Natural killer cell (primary cell): ENCODE measurements at regions not wholly inside any gene's neighbourhood (a gene's known extent, or its start where the extent isn't known, plus 50 kb on each side); places are given as distances from the start of the nearest gene placed in this dataset.

Experiments used
- ATAC-seq, 3 donors: fragments of 150-1000 bp in 2 of 3; fragments of 200-7000 bp in 1 of 3; cut with Tn5 transposase; 1 replicate in 1 of 3; 2 replicates in 2 of 3; pipeline ENCODE4 v1.10.0; 2021; ENCODE audit warnings: mild to moderate bottlenecking in 2 of 3, moderate library complexity in 2 of 3
- DNase-seq, 2 donors: peaks; one replicate each; pipeline versions ENCODE4 v3.0.0 to v3.0.0-alpha.2; 2013 to 2021; ENCODE audit warnings: mixed read lengths in 1 of 2
- H3K27ac ChIP-seq: one replicate; pipeline ENCODE4 v1.5.1; 2013; ENCODE audit warnings: mild to moderate bottlenecking, low read length
- H3K27me3 ChIP-seq: one replicate; pipeline ENCODE4 v1.6.1; 2013; ENCODE audit warnings: low read length; ENCODE audit not compliant: control insufficient read depth, insufficient read depth
- H3K36me3 ChIP-seq: one replicate; pipeline ENCODE4 v1.6.1; 2013; ENCODE audit warnings: low read length; ENCODE audit not compliant: control insufficient read depth, insufficient read depth
- H3K4me1 ChIP-seq: one replicate; pipeline ENCODE4 v1.6.1; 2013; ENCODE audit warnings: low read length; ENCODE audit not compliant: control insufficient read depth, insufficient read depth
- H3K4me3 ChIP-seq: one replicate; pipeline ENCODE4 v1.5.1; 2013; ENCODE audit warnings: low read length
- H3K9me3 ChIP-seq: one replicate; pipeline ENCODE4 v1.6.1; 2013; ENCODE audit warnings: low read length; ENCODE audit not compliant: control insufficient read depth, insufficient read depth
- H3K27ac Mint-ChIP-seq, 2 donors: one replicate each; pipeline ENCODE4 v1.8.0; 2022; ENCODE audit warnings: mild to moderate bottlenecking in 2 of 2, mixed read lengths in 2 of 2, moderate library complexity in 1 of 2
- H3K27me3 Mint-ChIP-seq, 2 donors: one replicate each; pipeline ENCODE4 v1.8.0; 2022; ENCODE audit warnings: low read depth in 2 of 2, mixed read lengths in 2 of 2
- H3K36me3 Mint-ChIP-seq: one replicate; pipeline ENCODE4 v1.8.0; 2022; ENCODE audit warnings: mixed read lengths
- H3K4me1 Mint-ChIP-seq, 2 donors: one replicate each; pipeline ENCODE4 v1.8.0; 2022; ENCODE audit warnings: mixed read lengths in 2 of 2
- H3K4me3 Mint-ChIP-seq: one replicate; pipeline ENCODE4 v1.8.0; 2022; ENCODE audit warnings: mild to moderate bottlenecking, moderate library complexity, mixed read lengths
- H3K9me3 Mint-ChIP-seq, 2 donors: one replicate each; pipeline ENCODE4 v1.8.0; 2022; ENCODE audit warnings: mixed read lengths in 2 of 2
- WGBS: methylation state at CpG from one replicate; pipeline ENCODE4 v1.1.7; 2013; ENCODE audit warnings: missing lambda C conversion rate; ENCODE audit not compliant: insufficient coverage; 5-methylcytosine and 5-hydroxymethylcytosine counted together
- intact Hi-C: fragments of 100-400 bp; cut with micrococcal nuclease; formaldehyde crosslinking; loops from one replicate; pipeline ENCODE4 v1.14.2; 2022
- TF ChIP-seq, protein P1 (sequence below): fragments of 200-600 bp; IDR thresholded peaks from one replicate; pipeline ENCODE4 v1.8.0; 2022; ENCODE audit warnings: antibody characterized with exemption

DNA sequence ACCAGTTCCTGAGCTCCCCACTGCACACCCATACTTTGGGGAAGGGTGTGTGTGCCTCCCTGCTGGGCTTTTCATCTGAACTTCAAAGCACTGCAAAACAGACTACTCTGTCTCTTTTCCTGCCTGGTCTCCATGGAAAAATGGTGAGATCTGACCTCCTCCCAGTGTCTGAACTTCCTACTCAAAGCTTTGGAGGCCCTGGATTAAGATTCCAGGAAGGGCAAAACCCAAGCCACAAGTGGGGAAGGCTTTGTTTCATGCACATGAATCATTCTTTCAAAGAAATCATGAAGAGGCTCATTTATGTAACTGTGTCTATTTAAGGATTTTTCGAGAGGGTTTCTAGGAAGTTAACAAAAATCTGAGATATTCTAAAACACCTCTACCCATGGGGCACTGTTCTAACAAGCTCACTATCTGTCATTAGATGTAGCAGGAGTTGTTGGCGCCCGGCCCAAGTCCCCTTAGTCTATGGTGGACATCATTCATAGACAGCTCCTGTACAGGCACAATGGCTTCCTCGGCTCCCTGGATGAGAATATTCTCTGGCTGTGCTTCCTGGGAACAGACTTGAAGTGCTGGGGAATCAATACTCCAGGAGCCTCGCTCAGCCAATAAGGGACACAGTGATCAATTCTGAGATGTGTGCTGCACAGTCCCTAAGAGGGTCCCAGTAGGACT is 224.0 kb downstream of the KTN1 start:
- Histone ChIP-seq H3K4me3 (no peak overlapping the region), H3K9me3 (no peaks in the 10 kb centered on the region), H3K36me3 (no peaks in the 10 kb centered on the region), H3K27me3 (no peaks in the 10 kb centered on the region), H3K27ac (no peak overlapping the region), H3K4me1 (peaks cover 33% of the 10 kb centered on the region)
- no peak for ATAC-seq
- TF ChIP-seq, protein P1, sequence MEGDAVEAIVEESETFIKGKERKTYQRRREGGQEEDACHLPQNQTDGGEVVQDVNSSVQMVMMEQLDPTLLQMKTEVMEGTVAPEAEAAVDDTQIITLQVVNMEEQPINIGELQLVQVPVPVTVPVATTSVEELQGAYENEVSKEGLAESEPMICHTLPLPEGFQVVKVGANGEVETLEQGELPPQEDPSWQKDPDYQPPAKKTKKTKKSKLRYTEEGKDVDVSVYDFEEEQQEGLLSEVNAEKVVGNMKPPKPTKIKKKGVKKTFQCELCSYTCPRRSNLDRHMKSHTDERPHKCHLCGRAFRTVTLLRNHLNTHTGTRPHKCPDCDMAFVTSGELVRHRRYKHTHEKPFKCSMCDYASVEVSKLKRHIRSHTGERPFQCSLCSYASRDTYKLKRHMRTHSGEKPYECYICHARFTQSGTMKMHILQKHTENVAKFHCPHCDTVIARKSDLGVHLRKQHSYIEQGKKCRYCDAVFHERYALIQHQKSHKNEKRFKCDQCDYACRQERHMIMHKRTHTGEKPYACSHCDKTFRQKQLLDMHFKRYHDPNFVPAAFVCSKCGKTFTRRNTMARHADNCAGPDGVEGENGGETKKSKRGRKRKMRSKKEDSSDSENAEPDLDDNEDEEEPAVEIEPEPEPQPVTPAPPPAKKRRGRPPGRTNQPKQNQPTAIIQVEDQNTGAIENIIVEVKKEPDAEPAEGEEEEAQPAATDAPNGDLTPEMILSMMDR: no peak
- no peaks in the 10 kb centered on the region for H3K27me3 Mint-ChIP-seq
- H3K27ac Mint-ChIP-seq: peak overlapping the region; percentile 88 to 96
- peaks cover 4 to 5% of the 10 kb centered on the region in 2 donors for H3K9me3 Mint-ChIP-seq
- H3K36me3 Mint-ChIP-seq: peaks cover 6% of the 10 kb centered on the region
- WGBS: 92% methylated on average over 4 of the region's 5 CpGs
- H3K4me3 Mint-ChIP-seq: no peak overlapping the region
- peaks cover 80 to 81% of the 10 kb centered on the region in 2 donors for H3K4me1 Mint-ChIP-seq
- intact Hi-C loops: loop anchor here (10.0 kb wide), 2 partner anchors 311 to 469 kb away; partner anchors contain the start of gene PELI2
- no peak for DNase-seq

DNA sequence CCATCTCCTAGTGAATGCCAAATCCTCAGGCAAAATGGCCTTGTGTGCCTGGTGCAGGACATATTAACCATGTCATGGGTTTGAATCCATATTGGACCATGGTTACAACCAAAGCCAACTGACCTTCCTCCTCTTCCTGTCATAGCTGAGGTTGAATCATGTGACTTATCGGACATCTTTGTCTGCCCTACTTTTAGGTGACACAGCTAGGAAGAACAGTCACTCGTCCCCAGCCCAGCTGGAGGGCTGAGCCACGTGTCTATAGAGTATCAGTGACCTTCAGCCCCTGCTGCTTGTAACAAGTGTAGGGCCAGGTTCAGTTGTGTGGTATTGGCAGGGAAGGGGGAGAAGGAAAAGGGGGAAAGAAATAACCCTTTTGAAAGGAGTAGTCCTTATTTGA is 225.2 kb downstream of the KTN1 start:
- DNase-seq (no peak), ATAC-seq (no peak)
- H3K4me3 ChIP-seq: no peak overlapping the region
- intact Hi-C loops: loop anchor here (10.0 kb wide), 2 partner anchors 310 to 470 kb away; partner anchors contain the start of gene PELI2
- H3K27ac ChIP-seq: no peak overlapping the region
- Mint-ChIP-seq H3K4me1 (peaks cover 76 to 77% of the 10 kb centered on the region in 2 donors), H3K36me3 (peaks cover 2% of the 10 kb centered on the region), H3K27me3 (no peaks in the 10 kb centered on the region), H3K27ac (peak overlapping the region; percentile 88 to 96), H3K9me3 (peaks cover 3% of the 10 kb centered on the region in 2 donors), H3K4me3 (peak overlapping the region; percentile 4)
- no peaks in the 10 kb centered on the region for H3K36me3 ChIP-seq
- H3K27me3 ChIP-seq: no peaks in the 10 kb centered on the region
- no peaks in the 10 kb centered on the region for H3K9me3 ChIP-seq
- TF ChIP-seq, protein P1: no peak
- WGBS: 51% methylated on average over 3 of the region's 3 CpGs
- peaks cover 33% of the 10 kb centered on the region for H3K4me1 ChIP-seq

DNA sequence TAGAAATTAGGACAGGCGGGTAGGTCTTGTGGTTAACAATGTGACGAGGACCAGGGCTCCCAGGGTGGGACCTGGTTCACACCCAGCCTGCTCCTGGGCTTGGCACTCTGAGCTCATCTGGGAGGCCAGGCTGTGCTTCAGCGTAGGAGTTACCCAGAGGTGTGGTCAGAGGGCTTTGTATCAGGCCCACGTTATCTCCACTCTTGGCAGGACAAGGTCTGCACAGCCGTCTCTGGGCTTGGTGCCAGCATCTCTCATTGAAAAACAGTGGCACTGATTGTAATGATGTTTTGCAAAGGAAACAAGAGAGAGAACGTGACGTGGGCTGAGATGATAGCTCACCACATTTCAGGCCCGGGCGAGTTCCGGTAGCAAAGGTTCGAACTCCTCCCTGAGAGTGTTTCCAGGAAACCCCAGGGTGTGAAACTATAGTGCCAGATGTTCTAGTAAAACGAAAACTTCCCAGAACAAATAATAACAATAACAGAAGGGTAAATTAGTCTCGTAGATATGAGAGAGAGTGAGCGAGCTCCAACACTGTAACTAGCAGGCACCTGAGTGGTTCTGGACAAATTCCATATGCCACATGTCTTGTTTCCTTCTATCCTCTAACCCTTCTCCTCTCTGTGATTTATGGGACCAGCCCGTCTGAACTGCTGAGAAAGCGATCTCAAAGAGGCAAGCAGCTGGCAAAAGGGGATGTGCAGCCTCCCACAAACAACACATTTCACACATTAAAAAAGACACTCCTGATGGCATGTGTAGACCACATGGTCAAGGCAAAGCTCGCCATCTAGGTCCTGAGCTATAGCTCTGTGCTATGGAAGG is 227.3 kb downstream of the KTN1 start:
- Mint-ChIP-seq H3K27ac (peak overlapping the region; percentile 88 to 96), H3K27me3 (no peaks in the 10 kb centered on the region), H3K9me3 (peaks cover 2 to 4% of the 10 kb centered on the region in 2 donors), H3K4me1 (peaks cover 63 to 65% of the 10 kb centered on the region in 2 donors), H3K4me3 (peak overlapping the region; percentile 78), H3K36me3 (peaks cover 9% of the 10 kb centered on the region)
- ATAC-seq (peak; percentile 82 to 92 (median 88)), DNase-seq (peak; percentile 63 to 90)
- H3K9me3 ChIP-seq: no peaks in the 10 kb centered on the region
- intact Hi-C loops: loop anchor here (10.0 kb wide), 2 partner anchors 308 to 472 kb away; partner anchors contain the start of gene PELI2
- TF ChIP-seq, protein P1: no peak
- H3K27ac ChIP-seq: peak overlapping the region; percentile 85
- 19% methylated on average over 16 of the region's 17 CpGs for WGBS
- no peaks in the 10 kb centered on the region for H3K36me3 ChIP-seq
- H3K4me1 ChIP-seq: peaks cover 29% of the 10 kb centered on the region
- H3K27me3 ChIP-seq: no peaks in the 10 kb centered on the region
- no peak overlapping the region for H3K4me3 ChIP-seq
